DOHH2 (cell line): ENCODE measurements at regions not wholly inside any gene's neighbourhood (a gene's known extent, or its start where the extent isn't known, plus 50 kb on each side); places are given as distances from the start of the nearest gene placed in this dataset.

Source experiments
- H3F3A ChIP-seq: fragments of 200-600 bp; sonication (generic), shearing (Covaris generic); 2 replicates; pipeline ENCODE4 v1.6.0; 2016; ENCODE audit warnings: antibody characterized with exemption, mild to moderate bottlenecking; ENCODE audit not compliant: control insufficient read depth, insufficient read depth
- H3K27ac ChIP-seq: fragments of 200-600 bp; sonication (generic); 2 replicates; pipeline ENCODE4 v1.5.1; 2014; ENCODE audit warnings: low read depth, mild to moderate bottlenecking, low read length, moderate library complexity
- H3K27me3 ChIP-seq: fragments of 200-600 bp; sonication (generic); 2 replicates; pipeline ENCODE4 v1.6.1; 2014; ENCODE audit warnings: mild to moderate bottlenecking, low read length, mixed read lengths; ENCODE audit not compliant: control insufficient read depth
- H3K36me3 ChIP-seq: fragments of 200-600 bp; sonication (generic); 2 replicates; pipeline ENCODE4 v1.6.1; 2014; ENCODE audit warnings: mild to moderate bottlenecking, low read length, moderate library complexity, mixed read lengths; ENCODE audit not compliant: control insufficient read depth
- H3K4me1 ChIP-seq: fragments of 200-600 bp; sonication (generic); 2 replicates; pipeline ENCODE4 v1.6.1; 2014; ENCODE audit warnings: mild to moderate bottlenecking, low read length, mixed read lengths; ENCODE audit not compliant: control insufficient read depth
- H3K4me2 ChIP-seq: fragments of 200-600 bp; sonication (generic); 2 replicates; pipeline ENCODE4 v1.6.0; 2014; ENCODE audit warnings: mild to moderate bottlenecking, low read length, moderate library complexity
- H3K4me3 ChIP-seq: fragments of 200-600 bp; sonication (generic); 2 replicates; pipeline ENCODE4 v1.5.1; 2014; ENCODE audit warnings: mild to moderate bottlenecking, low read length, mixed read lengths
- H3K79me2 ChIP-seq: fragments of 200-600 bp; sonication (generic); 2 replicates; pipeline ENCODE4 v1.6.1; 2014; ENCODE audit warnings: mild to moderate bottlenecking, low read length, mixed read lengths; ENCODE audit not compliant: control insufficient read depth
- H3K9me2 ChIP-seq: fragments of 200-600 bp; sonication (generic); replicated peaks from 2 replicates; pipeline ENCODE4 v1.6.1; 2014; ENCODE audit warnings: mild to moderate bottlenecking, low read length, mixed read lengths; ENCODE audit not compliant: control insufficient read depth
- H3K9me3 ChIP-seq: fragments of 200-600 bp; sonication (generic); 2 replicates; pipeline ENCODE4 v1.6.1; 2014; ENCODE audit warnings: antibody characterized with exemption, low read length, mixed read lengths; ENCODE audit not compliant: control insufficient read depth, insufficient read depth
- H4K20me1 ChIP-seq: fragments of 200-600 bp; sonication (generic); 2 replicates; pipeline ENCODE4 v1.6.0; 2014; ENCODE audit warnings: low read depth, mild to moderate bottlenecking, antibody characterized with exemption, low read length, moderate library complexity; ENCODE audit not compliant: control insufficient read depth, insufficient read depth
- EZH2phosphoT487 ChIP-seq: fragments of 200-600 bp; sonication (generic); IDR thresholded peaks from 2 replicates; pipeline ENCODE4 v1.6.1; 2017; ENCODE audit warnings: borderline replicate concordance, mild to moderate bottlenecking, antibody characterized with exemption, low read length, moderate library complexity, mixed read lengths
- TF ChIP-seq, protein P1 (sequence below): fragments of 200-600 bp; sonication (generic); IDR thresholded peaks from one replicate; pipeline ENCODE4 v1.5.1; 2014; ENCODE audit warnings: antibody characterized with exemption, mild to moderate bottlenecking, low read depth, low read length; ENCODE audit not compliant: poor library complexity, severe bottlenecking

DNA sequence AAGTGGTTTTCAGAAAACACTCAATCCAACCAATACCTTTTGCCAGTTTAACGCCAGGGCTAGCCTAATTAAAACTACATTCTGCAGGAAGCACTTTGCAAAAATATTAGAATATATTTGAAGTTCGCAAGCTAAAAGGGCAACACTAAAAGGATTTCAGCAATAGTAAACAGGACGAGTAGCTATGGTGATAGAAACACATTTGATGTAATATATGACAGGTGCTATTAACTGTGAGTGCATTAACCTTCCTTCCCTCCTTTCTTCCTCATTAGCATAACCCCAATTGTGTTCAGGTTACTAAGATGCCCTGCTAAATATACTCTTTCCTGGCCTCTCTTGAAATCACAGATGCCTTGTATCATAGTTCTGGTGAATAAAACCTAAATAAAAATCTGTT is 85.6 kb upstream of the TMCC3 start:
- H3K4me3 ChIP-seq: no peak overlapping the region
- H3K79me2 ChIP-seq: no peaks in the 10 kb centered on the region
- TF ChIP-seq EZH2phosphoT487: no peak
- TF ChIP-seq, protein P1, sequence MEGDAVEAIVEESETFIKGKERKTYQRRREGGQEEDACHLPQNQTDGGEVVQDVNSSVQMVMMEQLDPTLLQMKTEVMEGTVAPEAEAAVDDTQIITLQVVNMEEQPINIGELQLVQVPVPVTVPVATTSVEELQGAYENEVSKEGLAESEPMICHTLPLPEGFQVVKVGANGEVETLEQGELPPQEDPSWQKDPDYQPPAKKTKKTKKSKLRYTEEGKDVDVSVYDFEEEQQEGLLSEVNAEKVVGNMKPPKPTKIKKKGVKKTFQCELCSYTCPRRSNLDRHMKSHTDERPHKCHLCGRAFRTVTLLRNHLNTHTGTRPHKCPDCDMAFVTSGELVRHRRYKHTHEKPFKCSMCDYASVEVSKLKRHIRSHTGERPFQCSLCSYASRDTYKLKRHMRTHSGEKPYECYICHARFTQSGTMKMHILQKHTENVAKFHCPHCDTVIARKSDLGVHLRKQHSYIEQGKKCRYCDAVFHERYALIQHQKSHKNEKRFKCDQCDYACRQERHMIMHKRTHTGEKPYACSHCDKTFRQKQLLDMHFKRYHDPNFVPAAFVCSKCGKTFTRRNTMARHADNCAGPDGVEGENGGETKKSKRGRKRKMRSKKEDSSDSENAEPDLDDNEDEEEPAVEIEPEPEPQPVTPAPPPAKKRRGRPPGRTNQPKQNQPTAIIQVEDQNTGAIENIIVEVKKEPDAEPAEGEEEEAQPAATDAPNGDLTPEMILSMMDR: no peak
- no peaks in the 10 kb centered on the region for H3K4me1 ChIP-seq
- no peaks in the 10 kb centered on the region for H3K9me2 ChIP-seq
- no peaks in the 10 kb centered on the region for H3K9me3 ChIP-seq
- H3K4me2 ChIP-seq: no peak overlapping the region
- H3K36me3 ChIP-seq: no peaks in the 10 kb centered on the region
- H3K27me3 ChIP-seq: no peaks in the 10 kb centered on the region
- H3F3A ChIP-seq: no peaks in the 10 kb centered on the region
- H3K27ac ChIP-seq: no peak overlapping the region
- no peaks in the 10 kb centered on the region for H4K20me1 ChIP-seq

DNA sequence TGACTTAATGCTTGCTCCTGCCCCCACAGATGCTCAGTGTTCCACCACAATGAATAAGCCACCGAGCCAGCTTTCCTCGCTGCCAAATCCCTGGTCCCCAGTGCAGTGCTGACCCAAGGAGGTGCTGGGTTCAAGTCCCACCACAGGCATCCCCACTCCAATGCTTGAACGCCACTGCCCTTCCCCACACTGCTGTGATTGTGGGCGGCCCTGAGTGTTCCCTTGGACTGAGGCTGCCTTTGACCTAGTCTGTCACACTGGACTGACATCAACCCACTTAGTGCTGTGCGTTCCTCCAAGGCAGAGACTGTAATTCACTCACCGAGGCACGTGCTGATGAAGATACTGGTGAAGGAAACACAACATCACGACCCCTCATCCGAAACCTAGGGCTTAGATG is 83.4 kb upstream of the TMCC3 start:
- no peak overlapping the region for H3K4me3 ChIP-seq
- H3K36me3 ChIP-seq: no peaks in the 10 kb centered on the region
- no peaks in the 10 kb centered on the region for H3K9me2 ChIP-seq
- H3K79me2 ChIP-seq: no peaks in the 10 kb centered on the region
- peaks cover 8% of the 10 kb centered on the region for H3K4me1 ChIP-seq
- no peaks in the 10 kb centered on the region for H4K20me1 ChIP-seq
- no peak overlapping the region for H3K27ac ChIP-seq
- H3K9me3 ChIP-seq: no peaks in the 10 kb centered on the region
- no peaks in the 10 kb centered on the region for H3F3A ChIP-seq
- no peaks in the 10 kb centered on the region for H3K27me3 ChIP-seq
- no peak overlapping the region for H3K4me2 ChIP-seq
- TF ChIP-seq EZH2phosphoT487: no peak
- TF ChIP-seq, protein P1: no peak

DNA sequence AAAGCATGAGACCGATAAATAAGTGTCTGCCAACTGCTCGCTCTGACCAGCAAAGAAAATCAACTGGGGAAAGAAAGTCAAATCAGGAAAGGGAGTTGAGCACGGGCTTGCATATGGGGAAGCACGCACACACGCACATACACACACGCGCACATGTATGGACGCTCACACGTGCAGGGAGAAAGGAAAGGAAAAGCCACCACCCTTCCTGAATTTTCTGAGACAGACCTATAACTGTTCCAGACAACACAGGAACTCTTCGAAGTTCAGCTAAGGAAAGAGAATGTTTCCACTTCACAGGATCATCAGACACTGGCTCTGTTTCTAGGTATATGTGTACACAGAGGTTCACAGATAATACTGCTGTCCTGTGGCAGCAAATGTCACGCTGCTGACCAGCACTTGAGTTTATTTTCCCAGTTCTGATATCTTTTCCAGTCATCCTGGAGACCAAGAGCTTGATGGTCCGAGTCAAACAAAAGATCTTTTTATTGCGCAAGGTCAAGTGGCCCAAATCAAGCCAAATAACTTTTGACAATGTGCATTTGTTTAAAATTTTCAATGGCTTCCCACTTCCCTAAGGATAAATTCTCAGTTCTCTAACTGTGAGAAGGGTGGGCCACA is 82.1 kb upstream of the TMCC3 start:
- Histone ChIP-seq H3K9me2 (no peaks in the 10 kb centered on the region), H4K20me1 (no peaks in the 10 kb centered on the region), H3K27me3 (no peaks in the 10 kb centered on the region), H3K4me3 (no peak overlapping the region), H3K9me3 (no peaks in the 10 kb centered on the region), H3K4me1 (peaks cover 8% of the 10 kb centered on the region), H3K79me2 (no peaks in the 10 kb centered on the region), H3K4me2 (no peak overlapping the region), H3K27ac (no peak overlapping the region), H3K36me3 (no peaks in the 10 kb centered on the region), H3F3A (no peaks in the 10 kb centered on the region)
- TF ChIP-seq EZH2phosphoT487: no peak
- TF ChIP-seq, protein P1: no peak
